ENCODE measurements at regions not wholly inside any gene's neighbourhood (a gene's known extent, or its start where the extent isn't known, plus 50 kb on each side); places are given as distances from the start of the nearest gene placed in this dataset.

DNA sequence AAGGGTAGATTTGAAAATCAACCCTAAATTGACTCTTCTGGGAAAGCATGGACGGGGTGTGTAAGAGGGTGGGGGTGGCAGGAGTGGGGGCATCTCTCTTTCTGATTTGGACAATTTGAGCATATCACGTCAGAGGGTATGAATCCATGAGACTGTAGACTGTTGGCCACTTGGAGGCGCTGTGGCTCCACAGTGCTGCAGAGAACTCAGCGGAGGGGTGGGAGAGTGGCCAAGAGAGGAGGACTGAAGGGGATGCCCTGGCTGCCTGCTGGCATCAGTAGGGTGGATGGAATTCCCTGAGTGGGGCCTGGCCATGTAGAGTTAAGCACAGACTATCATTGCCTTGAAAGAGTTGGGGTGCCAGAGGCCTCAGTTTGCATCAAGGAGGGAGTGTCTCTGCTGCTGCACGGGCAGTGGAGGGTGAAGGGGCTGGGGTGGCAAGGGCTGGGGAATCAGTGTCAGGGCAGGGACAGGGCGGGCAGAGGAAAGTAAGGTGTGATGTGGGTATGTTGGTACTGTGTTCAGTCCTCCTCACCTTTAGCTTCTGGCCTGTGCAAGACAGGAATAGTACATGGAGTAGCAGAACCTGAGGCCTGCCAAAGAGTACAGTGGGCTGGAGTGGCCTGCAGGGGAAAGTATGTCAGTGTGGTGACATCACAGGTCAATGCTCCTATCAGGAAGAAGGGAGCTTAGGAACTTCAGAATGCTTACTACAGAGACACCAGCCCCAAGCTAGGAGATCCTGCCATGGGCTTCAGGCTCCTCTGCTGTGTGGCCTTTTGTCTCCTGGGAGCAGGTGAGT, 133.5 kb upstream of the PRSS58 start:
- TF ChIP-seq, protein P1, sequence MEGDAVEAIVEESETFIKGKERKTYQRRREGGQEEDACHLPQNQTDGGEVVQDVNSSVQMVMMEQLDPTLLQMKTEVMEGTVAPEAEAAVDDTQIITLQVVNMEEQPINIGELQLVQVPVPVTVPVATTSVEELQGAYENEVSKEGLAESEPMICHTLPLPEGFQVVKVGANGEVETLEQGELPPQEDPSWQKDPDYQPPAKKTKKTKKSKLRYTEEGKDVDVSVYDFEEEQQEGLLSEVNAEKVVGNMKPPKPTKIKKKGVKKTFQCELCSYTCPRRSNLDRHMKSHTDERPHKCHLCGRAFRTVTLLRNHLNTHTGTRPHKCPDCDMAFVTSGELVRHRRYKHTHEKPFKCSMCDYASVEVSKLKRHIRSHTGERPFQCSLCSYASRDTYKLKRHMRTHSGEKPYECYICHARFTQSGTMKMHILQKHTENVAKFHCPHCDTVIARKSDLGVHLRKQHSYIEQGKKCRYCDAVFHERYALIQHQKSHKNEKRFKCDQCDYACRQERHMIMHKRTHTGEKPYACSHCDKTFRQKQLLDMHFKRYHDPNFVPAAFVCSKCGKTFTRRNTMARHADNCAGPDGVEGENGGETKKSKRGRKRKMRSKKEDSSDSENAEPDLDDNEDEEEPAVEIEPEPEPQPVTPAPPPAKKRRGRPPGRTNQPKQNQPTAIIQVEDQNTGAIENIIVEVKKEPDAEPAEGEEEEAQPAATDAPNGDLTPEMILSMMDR (IDR thresholded peaks at IDR 0.05) = no peak
- no peak for TF ChIP-seq POLR2AphosphoS5 (IDR thresholded peaks at IDR 0.05)
